HG03108 (cell line): ENCODE measurements at regions not wholly inside any gene's neighbourhood (a gene's known extent, or its start where the extent isn't known, plus 50 kb on each side); places are given as distances from the start of the nearest gene placed in this dataset.

Source experiments
- ATAC-seq: cut with Tn5 transposase; IDR thresholded peaks from one replicate; pipeline ENCODE4 v1.9.1; 2021; ENCODE audit warnings: moderate library complexity; ENCODE audit not compliant: unreplicated experiment

GRCh38 chr12:90281154-90281868, 572.7 kb upstream of the ATP2B1 start:
- ATAC-seq = no peak

- peak; percentile 69 for ATAC-seq
Measured at GRCh38 chr12:90280564-90281058, 572.0 kb upstream of the ATP2B1 start.

GRCh38 chr12:90280033-90280432, 571.4 kb upstream of the ATP2B1 start:
- ATAC-seq = peak; percentile 18

GRCh38 chr12:90275088-90275487, 566.5 kb upstream of the ATP2B1 start:
- ATAC-seq = no peak

GRCh38 chr12:90274407-90274806, 565.8 kb upstream of the ATP2B1 start:
- ATAC-seq = no peak

GRCh38 chr12:90268574-90268973, 559.9 kb upstream of the ATP2B1 start:
- no peak for ATAC-seq

GRCh38 chr12:90262251-90262650, 553.6 kb upstream of the ATP2B1 start:
- ATAC-seq = no peak

- ATAC-seq = no peak
Measured at GRCh38 chr12:90261283-90261682, 552.6 kb upstream of the ATP2B1 start.

- ATAC-seq = no peak
Measured at GRCh38 chr12:90260136-90260535, 551.5 kb upstream of the ATP2B1 start.

- ATAC-seq = no peak
Measured at GRCh38 chr12:90257927-90258624, 549.4 kb upstream of the ATP2B1 start.

GRCh38 chr12:90254796-90255195, 546.2 kb upstream of the ATP2B1 start:
- ATAC-seq = no peak

GRCh38 chr12:90253674-90254181, 545.1 kb upstream of the ATP2B1 start:
- ATAC-seq = peak; percentile 100

- no peak for ATAC-seq
Measured at GRCh38 chr12:90253136-90253535, 544.5 kb upstream of the ATP2B1 start.

- no peak for ATAC-seq
Measured at GRCh38 chr12:90250766-90251165, 542.1 kb upstream of the ATP2B1 start.

- no peak for ATAC-seq
Measured at GRCh38 chr12:90250042-90250441, 541.4 kb upstream of the ATP2B1 start.

GRCh38 chr12:90246688-90247087, 538.0 kb upstream of the ATP2B1 start:
- ATAC-seq = no peak

- ATAC-seq = no peak
Measured at GRCh38 chr12:90245391-90245790, 536.8 kb upstream of the ATP2B1 start.

GRCh38 chr12:90244232-90244631, 535.6 kb upstream of the ATP2B1 start:
- ATAC-seq = no peak

GRCh38 chr12:90243211-90243610, 534.6 kb upstream of the ATP2B1 start:
- no peak for ATAC-seq

GRCh38 chr12:90239732-90240260, 531.2 kb upstream of the ATP2B1 start:
- ATAC-seq = no peak

- no peak for ATAC-seq
Measured at GRCh38 chr12:90238663-90239271, 530.1 kb upstream of the ATP2B1 start.
